ENCODE measurements at regions not wholly inside any gene's neighbourhood (a gene's known extent, or its start where the extent isn't known, plus 50 kb on each side); places are given as distances from the start of the nearest gene placed in this dataset.

- H4K20me1 ChIP-seq (ENCODE audit: insufficient read depth, low read length), result no peaks in the 10 kb centered on the region
- BruUV-seq (replicated peaks), result no TSS peak
- no peaks in the 10 kb centered on the region for H3K36me3 ChIP-seq (replicated peaks in 1 of 2; ENCODE audit: control insufficient read depth in 1 of 2, insufficient read depth in 2 of 2, low read length in 2 of 2)
- H3K27ac ChIP-seq (ENCODE audit: extremely low read length, insufficient read depth, low read length), result no peak overlapping the region
- no peak for FAIRE-seq
- no peaks in the 10 kb centered on the region for H3K79me2 ChIP-seq (ENCODE audit: insufficient read depth, low read length)
- intact Hi-C loops (cut with micrococcal nuclease; ENCODE audit: unreplicated experiment), result no loop called here
- H3K4me2 ChIP-seq (ENCODE audit: low read depth, low read length), result no peak overlapping the region
- no peak overlapping the region for H2AFZ ChIP-seq (ENCODE audit: low read length)
- POLR2A ChIA-PET, result no interaction called here
- no peaks in the 10 kb centered on the region for H3K9me3 ChIP-seq (ENCODE audit: low read length)
- CTCF ChIA-PET (ENCODE audit: low intra/inter-chr PET ratio, low total read pairs), result no interaction called here
- H3K4me3 ChIP-seq (replicated peaks in 1 of 3; ENCODE audit: insufficient read depth in 1 of 3, low read depth in 2 of 3, low read length in 3 of 3), result no peak overlapping the region
- no peaks in the 10 kb centered on the region for H3K4me1 ChIP-seq (ENCODE audit: insufficient read depth, low read length)
- no peak for ATAC-seq
- TF ChIP-seq NFE2L1 (CRISPR knock-in tag; IDR thresholded peaks at IDR 0.05; ENCODE audit: borderline replicate concordance) (no peak), PCBP1 (IDR thresholded peaks at IDR 0.05; ENCODE audit: borderline replicate concordance, low read depth, low read length) (no peak), KLF16 (CRISPR knock-in tag; IDR thresholded peaks at IDR 0.05) (no peak), HNF4A (CRISPR knock-in tag; IDR thresholded peaks at IDR 0.05) (no peak), STAT6 (CRISPR knock-in tag; IDR thresholded peaks at IDR 0.05; ENCODE audit: borderline replicate concordance) (no peak), TMF1 (CRISPR knock-in tag; IDR thresholded peaks at IDR 0.05; ENCODE audit: low read depth) (no peak), BCL3 (CRISPR knock-in tag; IDR thresholded peaks at IDR 0.05) (no peak), ZNF331 (CRISPR knock-in tag; IDR thresholded peaks at IDR 0.05) (no peak), FIP1L1 (IDR thresholded peaks at IDR 0.05; ENCODE audit: borderline replicate concordance, insufficient read depth, low read depth, low read length) (no peak), KDM2A (CRISPR knock-in tag; IDR thresholded peaks at IDR 0.05; ENCODE audit: borderline replicate concordance, low read depth) (no peak), GABPA (IDR thresholded peaks at IDR 0.05; ENCODE audit: low read depth, low read length) (no peak), GABPA (CRISPR knock-in tag; IDR thresholded peaks at IDR 0.05; ENCODE audit: low read depth) (no peak)
- TF ChIP-seq, protein P1, sequence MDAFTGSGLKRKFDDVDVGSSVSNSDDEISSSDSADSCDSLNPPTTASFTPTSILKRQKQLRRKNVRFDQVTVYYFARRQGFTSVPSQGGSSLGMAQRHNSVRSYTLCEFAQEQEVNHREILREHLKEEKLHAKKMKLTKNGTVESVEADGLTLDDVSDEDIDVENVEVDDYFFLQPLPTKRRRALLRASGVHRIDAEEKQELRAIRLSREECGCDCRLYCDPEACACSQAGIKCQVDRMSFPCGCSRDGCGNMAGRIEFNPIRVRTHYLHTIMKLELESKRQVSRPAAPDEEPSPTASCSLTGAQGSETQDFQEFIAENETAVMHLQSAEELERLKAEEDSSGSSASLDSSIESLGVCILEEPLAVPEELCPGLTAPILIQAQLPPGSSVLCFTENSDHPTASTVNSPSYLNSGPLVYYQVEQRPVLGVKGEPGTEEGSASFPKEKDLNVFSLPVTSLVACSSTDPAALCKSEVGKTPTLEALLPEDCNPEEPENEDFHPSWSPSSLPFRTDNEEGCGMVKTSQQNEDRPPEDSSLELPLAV (CRISPR knock-in tag; conservative IDR thresholded peaks at IDR 0.05; ENCODE audit: low read depth), result no peak
- no peaks in the 10 kb centered on the region for H3K27me3 ChIP-seq (ENCODE audit: control insufficient read depth in 1 of 2, insufficient read depth in 2 of 2, low read length in 2 of 2)
- DNase-seq (ENCODE audit: low spot score), result no peak
- H3K9ac ChIP-seq (ENCODE audit: insufficient read depth, low read depth, low read length), result no peak overlapping the region
- WGBS (ENCODE audit: low lambda C conversion rate), result 9% methylated on average over 3 of the region's 3 CpGs
- in situ Hi-C loops (cut with HindIII; ENCODE audit: extremely low pct_ligation_motif_present, low pct_unique_long_range_greater_than_20kb), result no loop called here
Measured at GRCh38 chr4:119834906-119835612, 206.5 kb upstream of the PDE5A start.
